HEK293 (cell line): ENCODE measurements at regions not wholly inside any gene's neighbourhood (a gene's known extent, or its start where the extent isn't known, plus 50 kb on each side); places are given as distances from the start of the nearest gene placed in this dataset.

ENCODE experiments used
- CTCF ChIA-PET: fragments of 350-600 bp; formaldehyde crosslinking; extraction: SDS; loops from one replicate; lab custom pipeline; 2021; ENCODE audit warnings: antibody characterized with exemption; lab: Yijun Ruan, JAX
- POLR2A ChIA-PET: fragments of 300-600 bp; formaldehyde crosslinking; extraction: SDS; loops from one replicate; lab custom pipeline; 2020; ENCODE audit warnings: antibody characterized with exemption, inconsistent platforms; lab: Yijun Ruan, JAX
- H3K27ac ChIP-seq: fragments of 200-500 bp; sonication (Bioruptor generic); 2 replicates; pipeline ENCODE4 v1.5.1; 2014; ENCODE audit warnings: low read depth, low read length, control low read depth, inconsistent platforms; ENCODE audit errors: extremely low read depth
- H3K36me3 ChIP-seq, 2 experiments: fragments of 200-500 bp in 1 of 2; sonication (Bioruptor generic) in 1 of 2; 1 replicate in 1 of 2; 2 replicates in 1 of 2; pipeline ENCODE4 v1.5.1; 2014 to 2017; ENCODE audit warnings: inconsistent platforms in 2 of 2, low read length in 2 of 2; ENCODE audit not compliant: control insufficient read depth in 2 of 2, insufficient read depth in 1 of 2
- H3K4me1 ChIP-seq: fragments of 200-500 bp; sonication (Bioruptor generic); 2 replicates; pipeline ENCODE4 v1.5.1; 2014; ENCODE audit warnings: mild to moderate bottlenecking, low read length, inconsistent platforms; ENCODE audit not compliant: control insufficient read depth, insufficient read depth
- H3K4me3 ChIP-seq: 2 replicates; pipeline ENCODE4 v1.5.1; 2011; ENCODE audit warnings: low read depth, mild to moderate bottlenecking, control low read depth, low read length, moderate library complexity
- H3K9me3 ChIP-seq: fragments of 200-500 bp; sonication (Bioruptor generic); 2 replicates; pipeline ENCODE4 v1.5.1; 2014; ENCODE audit warnings: low read depth, low read length, inconsistent platforms; ENCODE audit not compliant: control insufficient read depth, insufficient read depth
- GFI1B ChIP-seq: fragments of 450-650 bp; formaldehyde crosslinking; IDR thresholded peaks from 2 replicates; pipeline ENCODE4 v1.5.1; 2016; ENCODE audit warnings: missing biosample characterization, missing genetic modification characterization
- GLI4 ChIP-seq: fragments of 450-650 bp; formaldehyde crosslinking; IDR thresholded peaks from 2 replicates; pipeline ENCODE4 v1.5.1; 2016; ENCODE audit warnings: missing biosample characterization, missing genetic modification characterization
- HOXA7 ChIP-seq: sonication (generic); formaldehyde crosslinking; IDR thresholded peaks from 2 replicates; pipeline ENCODE4 v1.8.1; 2022; ENCODE audit warnings: missing genetic modification reagents, borderline replicate concordance
- IKZF3 ChIP-seq: fragments of 450-650 bp; IDR thresholded peaks from 2 replicates; pipeline ENCODE4 v1.5.0; 2018; ENCODE audit warnings: missing biosample characterization, mild to moderate bottlenecking, missing genetic modification characterization, moderate library complexity
- KLF10 ChIP-seq: fragments of 450-650 bp; IDR thresholded peaks from 2 replicates; pipeline ENCODE4 v1.5.1; 2018; ENCODE audit warnings: missing biosample characterization, mild to moderate bottlenecking, missing genetic modification characterization
- KLF16 ChIP-seq: fragments of 450-650 bp; formaldehyde crosslinking; IDR thresholded peaks from 2 replicates; pipeline ENCODE4 v1.5.1; 2017; ENCODE audit warnings: missing biosample characterization, missing genetic modification characterization
- ZBTB1 ChIP-seq: fragments of 450-650 bp; formaldehyde crosslinking; IDR thresholded peaks from 2 replicates; pipeline ENCODE4 v1.5.1; 2016; ENCODE audit warnings: missing biosample characterization, missing genetic modification characterization
- ZBTB44 ChIP-seq: fragments of 450-650 bp; IDR thresholded peaks from 2 replicates; pipeline ENCODE4 v1.5.1; 2018; ENCODE audit warnings: missing biosample characterization, mild to moderate bottlenecking, missing genetic modification characterization
- ZIC2 ChIP-seq: fragments of 450-650 bp; formaldehyde crosslinking; IDR thresholded peaks from 2 replicates; pipeline ENCODE4 v1.5.1; 2016; ENCODE audit warnings: missing biosample characterization, missing genetic modification characterization
- ZNF121 ChIP-seq: fragments of 450-650 bp; formaldehyde crosslinking; IDR thresholded peaks from 2 replicates; pipeline ENCODE4 v1.5.1; 2016; ENCODE audit warnings: missing biosample characterization, missing genetic modification characterization
- ZNF211 ChIP-seq: fragments of 450-650 bp; formaldehyde crosslinking; IDR thresholded peaks from 2 replicates; pipeline ENCODE4 v1.5.1; 2016; ENCODE audit warnings: low read depth, missing biosample characterization, missing genetic modification characterization
- ZNF324 ChIP-seq: fragments of 450-650 bp; formaldehyde crosslinking; IDR thresholded peaks from 2 replicates; pipeline ENCODE4 v1.5.1; 2016; ENCODE audit warnings: missing biosample characterization, missing genetic modification characterization
- ZNF350 ChIP-seq: fragments of 450-650 bp; formaldehyde crosslinking; IDR thresholded peaks from 2 replicates; pipeline ENCODE4 v1.5.0; 2017; ENCODE audit warnings: missing biosample characterization, mild to moderate bottlenecking, missing genetic modification characterization
- ZNF426 ChIP-seq: fragments of 450-650 bp; formaldehyde crosslinking; IDR thresholded peaks from 2 replicates; pipeline ENCODE4 v1.5.1; 2017; ENCODE audit warnings: missing biosample characterization, missing genetic modification characterization, mild to moderate bottlenecking, inconsistent platforms, moderate library complexity
- ZNF560 ChIP-seq: fragments of 450-650 bp; formaldehyde crosslinking; IDR thresholded peaks from 2 replicates; pipeline ENCODE4 v1.5.1; 2017; ENCODE audit warnings: missing biosample characterization, missing genetic modification characterization, borderline replicate concordance
- ZNF660 ChIP-seq: fragments of 450-650 bp; IDR thresholded peaks from 2 replicates; pipeline ENCODE4 v1.5.1; 2018; ENCODE audit warnings: missing biosample characterization, mild to moderate bottlenecking, missing genetic modification characterization
- ZNF670 ChIP-seq: fragments of 450-650 bp; formaldehyde crosslinking; IDR thresholded peaks from 2 replicates; pipeline ENCODE4 v1.5.1; 2016; ENCODE audit warnings: missing biosample characterization, missing genetic modification characterization, low read depth
- ZSCAN30 ChIP-seq: fragments of 450-650 bp; IDR thresholded peaks from 2 replicates; pipeline ENCODE4 v1.5.1; 2018; ENCODE audit warnings: missing biosample characterization, mild to moderate bottlenecking, missing genetic modification characterization, moderate library complexity
- TF ChIP-seq, protein P1 (sequence below): fragments of 450-650 bp; formaldehyde crosslinking; IDR thresholded peaks from 2 replicates; pipeline ENCODE4; 2016; ENCODE audit warnings: missing biosample characterization, missing genetic modification characterization
- TF ChIP-seq, protein P2 (sequence below): fragments of 450-650 bp; formaldehyde crosslinking; IDR thresholded peaks from 2 replicates; pipeline ENCODE4 v1.5.1; 2016; ENCODE audit warnings: missing biosample characterization, missing genetic modification characterization

GRCh38 chr5:143695941-143696340 lies 116.0 kb upstream of the HMHB1 start:
- H3K27ac ChIP-seq = no peak overlapping the region
- H3K9me3 ChIP-seq = no peaks in the 10 kb centered on the region
- TF ChIP-seq ZNF350 (tag by site-specific recombination) (no peak), GLI4 (tag by site-specific recombination) (no peak), KLF10 (tag by site-specific recombination) (no peak), GFI1B (no peak)
- no peak overlapping the region for H3K4me3 ChIP-seq
- CTCF ChIA-PET = interaction anchor here (0.7 kb wide), 2 partner anchors 348 to 518 kb away, joined by 3 to 4 read pairs; no protein-coding TSS in a partner anchor
- no peaks in the 10 kb centered on the region for H3K36me3 ChIP-seq
- POLR2A ChIA-PET = no interaction called here
- peaks cover 10% of the 10 kb centered on the region; the same call in 1 of the 2 replicates for H3K4me1 ChIP-seq

DNA sequence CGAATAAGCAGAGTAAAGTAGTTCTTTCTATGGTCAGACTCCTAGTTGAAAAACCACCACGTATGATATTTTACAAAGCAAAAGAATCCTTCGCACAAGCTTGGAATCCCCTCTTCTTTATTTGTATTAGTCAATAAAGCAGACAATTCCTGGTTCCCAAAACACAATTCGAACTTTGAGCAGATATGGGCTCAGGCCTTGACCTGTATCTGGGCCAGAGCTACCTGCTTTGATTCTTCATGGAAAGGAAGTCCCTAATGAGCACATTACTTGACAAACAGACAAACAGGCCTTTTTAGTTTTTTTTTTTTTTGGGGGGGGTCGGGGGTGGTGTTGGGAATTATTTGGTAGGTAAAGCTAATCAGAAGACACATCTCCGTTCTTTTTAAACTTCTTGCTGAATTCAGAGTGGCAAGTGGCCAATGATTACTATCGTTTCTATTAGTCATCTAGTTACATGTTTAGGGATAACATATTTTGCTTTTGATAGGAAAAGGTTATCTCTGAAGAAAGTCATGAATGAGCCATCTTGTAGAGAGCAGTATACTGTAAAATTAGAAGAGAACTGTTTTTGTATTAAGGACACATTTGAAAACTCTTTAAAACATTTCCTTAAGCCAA lies 116.6 kb upstream of the HMHB1 start:
- no peak overlapping the region for H3K27ac ChIP-seq
- no peaks in the 10 kb centered on the region for H3K9me3 ChIP-seq
- ChIA-PET CTCF (interaction anchor here (0.7 kb wide), 2 partner anchors 349 to 517 kb away, joined by 3 to 4 read pairs; no protein-coding TSS in a partner anchor), POLR2A (no interaction called here)
- H3K4me1 ChIP-seq = peaks cover 10% of the 10 kb centered on the region; the same call in 1 of the 2 replicates
- TF ChIP-seq ZNF426 = no peak
- no peak for TF ChIP-seq ZNF670 (tag by site-specific recombination)
- TF ChIP-seq ZNF211 (tag by site-specific recombination) = no peak
- TF ChIP-seq ZNF660 (tag by site-specific recombination) = no peak
- no peak for TF ChIP-seq ZBTB44 (tag by site-specific recombination)
- no peak for TF ChIP-seq ZNF324
- TF ChIP-seq ZBTB1 (tag by site-specific recombination) = no peak
- no peak for TF ChIP-seq IKZF3
- no peak for TF ChIP-seq HOXA7 (CRISPR knock-in tag)
- no peak for TF ChIP-seq ZNF350 (tag by site-specific recombination)
- no peak for TF ChIP-seq ZNF121
- no peaks in the 10 kb centered on the region for H3K36me3 ChIP-seq
- no peak overlapping the region for H3K4me3 ChIP-seq

DNA sequence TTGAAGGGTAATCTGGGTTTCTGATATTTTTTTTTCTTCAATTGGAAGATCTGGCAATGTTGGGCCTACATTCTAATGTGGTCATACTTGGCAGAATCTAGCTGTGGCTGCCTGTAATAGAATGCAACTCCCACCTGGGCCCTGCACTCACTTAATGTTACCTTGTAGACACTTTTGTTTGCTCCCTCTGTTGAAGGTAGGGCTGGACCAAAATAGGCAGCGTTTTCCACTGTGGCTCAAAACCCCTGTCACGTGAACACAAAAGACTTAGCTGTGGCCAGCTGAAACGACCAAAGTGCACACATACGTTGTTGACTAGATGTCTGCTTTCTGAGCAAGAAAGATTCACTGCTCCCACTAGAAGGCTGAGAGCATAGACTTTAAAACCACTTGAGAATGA lies 117.6 kb upstream of the HMHB1 start:
- Histone ChIP-seq H3K4me3 (no peak overlapping the region), H3K4me1 (peaks cover 10% of the 10 kb centered on the region; the same call in 1 of the 2 replicates), H3K27ac (no peak overlapping the region), H3K36me3 (no peaks in the 10 kb centered on the region), H3K9me3 (no peaks in the 10 kb centered on the region)
- ChIA-PET CTCF (no interaction called here), POLR2A (interaction anchor here (0.7 kb wide), 2 partner anchors 35 to 71 kb away, joined by 5 to 10 read pairs; no protein-coding TSS in a partner anchor)
- TF ChIP-seq, protein P1, sequence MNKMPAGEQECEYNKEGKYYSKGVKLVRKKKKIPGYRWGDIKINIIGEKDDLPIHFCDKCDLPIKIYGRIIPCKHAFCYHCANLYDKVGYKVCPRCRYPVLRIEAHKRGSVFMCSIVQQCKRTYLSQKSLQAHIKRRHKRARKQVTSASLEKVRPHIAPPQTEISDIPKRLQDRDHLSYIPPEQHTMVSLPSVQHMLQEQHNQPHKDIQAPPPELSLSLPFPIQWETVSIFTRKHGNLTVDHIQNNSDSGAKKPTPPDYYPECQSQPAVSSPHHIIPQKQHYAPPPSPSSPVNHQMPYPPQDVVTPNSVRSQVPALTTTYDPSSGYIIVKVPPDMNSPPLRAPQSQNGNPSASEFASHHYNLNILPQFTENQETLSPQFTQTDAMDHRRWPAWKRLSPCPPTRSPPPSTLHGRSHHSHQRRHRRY (tag by site-specific recombination) = no peak
- no peak for TF ChIP-seq ZNF560 (tag by site-specific recombination)
- TF ChIP-seq KLF16 (tag by site-specific recombination) = no peak
- no peak for TF ChIP-seq ZSCAN30
- TF ChIP-seq, protein P2, sequence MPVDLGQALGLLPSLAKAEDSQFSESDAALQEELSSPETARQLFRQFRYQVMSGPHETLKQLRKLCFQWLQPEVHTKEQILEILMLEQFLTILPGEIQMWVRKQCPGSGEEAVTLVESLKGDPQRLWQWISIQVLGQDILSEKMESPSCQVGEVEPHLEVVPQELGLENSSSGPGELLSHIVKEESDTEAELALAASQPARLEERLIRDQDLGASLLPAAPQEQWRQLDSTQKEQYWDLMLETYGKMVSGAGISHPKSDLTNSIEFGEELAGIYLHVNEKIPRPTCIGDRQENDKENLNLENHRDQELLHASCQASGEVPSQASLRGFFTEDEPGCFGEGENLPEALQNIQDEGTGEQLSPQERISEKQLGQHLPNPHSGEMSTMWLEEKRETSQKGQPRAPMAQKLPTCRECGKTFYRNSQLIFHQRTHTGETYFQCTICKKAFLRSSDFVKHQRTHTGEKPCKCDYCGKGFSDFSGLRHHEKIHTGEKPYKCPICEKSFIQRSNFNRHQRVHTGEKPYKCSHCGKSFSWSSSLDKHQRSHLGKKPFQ (tag by site-specific recombination) = no peak
- no peak for TF ChIP-seq ZIC2 (tag by site-specific recombination)
